M059J (cell line): ENCODE measurements at regions not wholly inside any gene's neighbourhood (a gene's known extent, or its start where the extent isn't known, plus 50 kb on each side); places are given as distances from the start of the nearest gene placed in this dataset.

ENCODE experiments used
- DNase-seq: peaks from one replicate; pipeline ENCODE4 v3.0.0-alpha.2; 2012; ENCODE audit warnings: low read depth

- no peak for DNase-seq
These were observed 70.4 kb upstream of the FCN1 start for GRCh38 chr9:134987906-134988700.

- no peak for DNase-seq
These were observed 71.0 kb upstream of the FCN1 start for GRCh38 chr9:134988706-134989105.

GRCh38 chr9:134989206-134990065 is 71.7 kb upstream of the FCN1 start:
- DNase-seq, result no peak

GRCh38 chr9:134991808-134992754 is 74.4 kb upstream of the FCN1 start:
- DNase-seq, result no peak

- DNase-seq, result no peak
These were observed 75.0 kb upstream of the FCN1 start for GRCh38 chr9:134992755-134993124.

- no peak for DNase-seq
These were observed 75.7 kb upstream of the FCN1 start for GRCh38 chr9:134993416-134993815.

- no peak for DNase-seq
These were observed 76.4 kb upstream of the FCN1 start for GRCh38 chr9:134993996-134994720.

GRCh38 chr9:134994926-134995791 is 77.4 kb upstream of the FCN1 start:
- DNase-seq, result no peak

GRCh38 chr9:134995792-134996120 is 78.0 kb upstream of the FCN1 start:
- no peak for DNase-seq

- DNase-seq, result no peak
These were observed 79.1 kb upstream of the FCN1 start for GRCh38 chr9:134996591-134997530.

- DNase-seq, result no peak
These were observed 83.0 kb upstream of the FCN1 start for GRCh38 chr9:135000647-135001245.

- DNase-seq, result no peak
These were observed 83.8 kb upstream of the FCN1 start for GRCh38 chr9:135001526-135001925.

GRCh38 chr9:135002336-135002735 is 84.6 kb upstream of the FCN1 start:
- no peak for DNase-seq

GRCh38 chr9:135002802-135003201 is 84.7 kb upstream of the OLFM1 start:
- no peak for DNase-seq

- no peak for DNase-seq
These were observed 82.7 kb upstream of the OLFM1 start for GRCh38 chr9:135004772-135005171.

- DNase-seq, result no peak
These were observed 80.4 kb upstream of the OLFM1 start for GRCh38 chr9:135006911-135007570.

GRCh38 chr9:135007601-135008000 is 79.9 kb upstream of the OLFM1 start:
- no peak for DNase-seq

GRCh38 chr9:135008416-135008815 is 79.1 kb upstream of the OLFM1 start:
- DNase-seq, result no peak
